Thyroid gland (tissue), 4 donors: ENCODE measurements at regions not wholly inside any gene's neighbourhood (a gene's known extent, or its start where the extent isn't known, plus 50 kb on each side); places are given as distances from the start of the nearest gene placed in this dataset.

ENCODE experiments used
- CTCF ChIP-seq, 6 experiments: fragments of 200-600 bp in 3 of 6; fragments of 450-650 bp in 3 of 6; sonication (generic) in 3 of 6; IDR thresholded peaks; one replicate each; pipeline ENCODE4 v1.5.1; 2016 to 2019; ENCODE audit warnings: antibody characterized with exemption in 6 of 6, mild to moderate bottlenecking in 2 of 6, inconsistent platforms in 1 of 6, moderate library complexity in 1 of 6
- POLR2A ChIP-seq, 2 donors: fragments of 450-650 bp; IDR thresholded peaks; one replicate each; pipeline ENCODE4 v1.6.1; 2017; ENCODE audit warnings: antibody characterized with exemption in 2 of 2, mild to moderate bottlenecking in 2 of 2, moderate library complexity in 1 of 2

GRCh38 chr20:4563534-4563933 is 122.7 kb upstream of the PRNP start:
- no peak for TF ChIP-seq POLR2A (IDR thresholded peaks at IDR 0.05)
- no peak for TF ChIP-seq CTCF (IDR thresholded peaks at IDR 0.05)
